Stomach (tissue), 4 donors: ENCODE measurements at regions not wholly inside any gene's neighbourhood (a gene's known extent, or its start where the extent isn't known, plus 50 kb on each side); places are given as distances from the start of the nearest gene placed in this dataset.

Experiments
- POLR2AphosphoS5 ChIP-seq, 3 donors: sonication (generic); formaldehyde crosslinking; IDR thresholded peaks; one replicate each; pipeline ENCODE4 v1.6.1; 2016; ENCODE audit warnings: antibody characterized with exemption in 3 of 3
- TF ChIP-seq, protein P1 (sequence below), 7 experiments: fragments of 450-650 bp in 4 of 7; fragments of 200-600 bp in 3 of 7; sonication (generic) in 3 of 7; IDR thresholded peaks; one replicate each; pipeline ENCODE4 v1.5.1; 2016 to 2019; ENCODE audit warnings: antibody characterized with exemption in 7 of 7, control low read depth in 2 of 7, mild to moderate bottlenecking in 1 of 7

DNA sequence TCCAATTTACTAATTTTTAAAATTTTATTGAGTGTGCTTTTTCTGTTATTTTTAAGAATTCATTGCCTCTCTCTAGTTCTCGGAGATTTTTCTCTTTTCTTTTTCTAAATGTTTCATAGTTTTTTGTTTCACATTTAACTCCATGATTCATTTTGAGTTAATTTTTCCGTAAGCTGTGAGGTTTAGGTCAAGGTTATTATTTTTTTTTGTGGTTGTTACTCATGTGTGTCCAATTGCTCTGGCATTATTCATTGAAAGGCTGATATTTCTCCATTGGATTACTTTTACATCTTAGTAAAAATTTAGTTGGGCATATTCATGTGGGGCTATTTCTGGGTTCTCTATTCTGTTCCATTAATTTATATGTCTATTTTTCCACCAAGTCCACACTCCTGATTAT lies 220.8 kb downstream of the MID1IP1 start:
- TF ChIP-seq, protein P1, sequence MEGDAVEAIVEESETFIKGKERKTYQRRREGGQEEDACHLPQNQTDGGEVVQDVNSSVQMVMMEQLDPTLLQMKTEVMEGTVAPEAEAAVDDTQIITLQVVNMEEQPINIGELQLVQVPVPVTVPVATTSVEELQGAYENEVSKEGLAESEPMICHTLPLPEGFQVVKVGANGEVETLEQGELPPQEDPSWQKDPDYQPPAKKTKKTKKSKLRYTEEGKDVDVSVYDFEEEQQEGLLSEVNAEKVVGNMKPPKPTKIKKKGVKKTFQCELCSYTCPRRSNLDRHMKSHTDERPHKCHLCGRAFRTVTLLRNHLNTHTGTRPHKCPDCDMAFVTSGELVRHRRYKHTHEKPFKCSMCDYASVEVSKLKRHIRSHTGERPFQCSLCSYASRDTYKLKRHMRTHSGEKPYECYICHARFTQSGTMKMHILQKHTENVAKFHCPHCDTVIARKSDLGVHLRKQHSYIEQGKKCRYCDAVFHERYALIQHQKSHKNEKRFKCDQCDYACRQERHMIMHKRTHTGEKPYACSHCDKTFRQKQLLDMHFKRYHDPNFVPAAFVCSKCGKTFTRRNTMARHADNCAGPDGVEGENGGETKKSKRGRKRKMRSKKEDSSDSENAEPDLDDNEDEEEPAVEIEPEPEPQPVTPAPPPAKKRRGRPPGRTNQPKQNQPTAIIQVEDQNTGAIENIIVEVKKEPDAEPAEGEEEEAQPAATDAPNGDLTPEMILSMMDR (IDR thresholded peaks at IDR 0.05) = no peak
- no peak for TF ChIP-seq POLR2AphosphoS5 (IDR thresholded peaks at IDR 0.05)
